BLaER1 treated with 17β-estradiol and CSF1 and Interleukin-3, amounts not matched to agents 10 nM and 100 nM (cell line): ENCODE measurements at regions not wholly inside any gene's neighbourhood (a gene's known extent, or its start where the extent isn't known, plus 50 kb on each side); places are given as distances from the start of the nearest gene placed in this dataset.
"Not testable (repeated sequence)": the region's sequence is repeated elsewhere in the genome, so short reads cannot be mapped to it uniquely, and the experiment has no call there.

Experiments
- H3K27ac ChIP-seq, 11 experiments: shearing (Covaris generic); formaldehyde crosslinking; 2 replicates each; pipeline ENCODE4 v1.8.1; 2022
- H3K27me3 ChIP-seq, 11 experiments: shearing (Covaris generic); formaldehyde crosslinking; 2 replicates each; pipeline ENCODE4 v1.8.1; 2022
- H3K36me3 ChIP-seq, 11 experiments: shearing (Covaris generic); formaldehyde crosslinking; 2 replicates each; pipeline ENCODE4 v1.8.1; 2022
- H3K4me1 ChIP-seq, 10 experiments: shearing (Covaris generic); formaldehyde crosslinking; 2 replicates each; pipeline ENCODE4 v1.8.1; 2022
- H3K4me2 ChIP-seq, 11 experiments: shearing (Covaris generic); formaldehyde crosslinking; 2 replicates each; pipeline ENCODE4 v1.8.1; 2022
- H3K4me3 ChIP-seq, 10 experiments: shearing (Covaris generic); formaldehyde crosslinking; 2 replicates each; pipeline ENCODE4 v1.8.1; 2022
- H3K9ac ChIP-seq, 11 experiments: shearing (Covaris generic); formaldehyde crosslinking; 2 replicates each; pipeline ENCODE4 v1.8.1; 2022
- H3K9me3 ChIP-seq, 11 experiments: shearing (Covaris generic); formaldehyde crosslinking; replicated peaks in 1 of 11; 2 replicates each; pipeline ENCODE4 v1.8.1; 2022
- H4K20me1 ChIP-seq, 11 experiments: shearing (Covaris generic); formaldehyde crosslinking; 2 replicates each; pipeline ENCODE4 v1.8.1; 2022
- Cebpa-rat ChIP-seq, 11 experiments: shearing (Covaris generic); IDR thresholded peaks; 2 replicates each; pipeline ENCODE4 v1.8.1; 2022

DNA sequence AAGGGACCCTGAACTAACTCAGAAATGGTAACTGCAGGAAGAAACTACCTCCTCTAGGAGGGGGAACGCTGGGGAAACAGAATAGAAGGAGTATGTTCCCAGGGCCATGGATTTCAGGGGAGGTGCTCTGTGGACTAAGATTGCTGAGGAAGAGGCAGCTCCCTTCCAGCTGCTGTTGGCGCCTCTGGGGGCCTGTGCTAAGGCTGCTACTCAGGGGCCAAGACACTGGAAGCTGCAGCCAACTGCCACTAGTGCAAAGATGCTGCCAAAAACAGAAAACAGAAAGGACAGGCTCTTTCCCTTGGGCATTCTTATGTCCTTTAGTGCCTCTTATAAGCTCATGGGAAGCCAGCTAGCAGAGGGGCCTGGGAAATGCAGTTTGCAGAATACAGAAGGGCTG is 58.0 kb upstream of the SGIP1 start:
- no peaks in the 10 kb centered on the region for H3K27me3 ChIP-seq
- H3K4me2 ChIP-seq: no peak overlapping the region
- H4K20me1 ChIP-seq: no peaks in the 10 kb centered on the region
- peaks cover 0 to 9% (median 0%) of the 10 kb centered on the region in 11 experiments; a peak in 1 of 22 replicates for H3K36me3 ChIP-seq
- no peak overlapping the region for H3K4me3 ChIP-seq
- peaks cover 0 to 13% (median 4%) of the 10 kb centered on the region in 11 experiments; a peak in 5 of 22 replicates for H3K9me3 ChIP-seq
- no peak overlapping the region for H3K27ac ChIP-seq
- TF ChIP-seq Cebpa-rat (IDR thresholded peaks at IDR 0.05): no peak
- no peak overlapping the region for H3K9ac ChIP-seq
- H3K4me1 ChIP-seq: no peaks in the 10 kb centered on the region

DNA sequence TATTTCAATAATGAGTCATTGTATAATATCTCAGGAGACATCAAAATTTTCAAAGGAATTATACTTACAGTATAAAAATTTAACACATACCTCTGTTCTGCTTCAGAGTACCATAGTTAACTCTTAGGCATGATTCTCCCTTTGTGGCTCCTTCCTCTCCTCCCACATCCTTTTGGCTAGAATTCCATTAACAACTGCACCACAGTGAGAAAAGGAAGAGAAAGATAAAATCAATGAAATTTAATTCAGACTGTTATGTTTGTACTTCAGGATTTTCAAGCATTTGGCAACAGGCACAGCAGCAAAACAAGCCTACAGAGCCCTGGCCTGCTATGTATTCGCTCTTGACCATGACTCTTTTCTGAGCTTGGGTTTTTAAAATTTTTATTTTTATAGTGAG is 57.2 kb upstream of the SGIP1 start:
- no peak overlapping the region for H3K27ac ChIP-seq

DNA sequence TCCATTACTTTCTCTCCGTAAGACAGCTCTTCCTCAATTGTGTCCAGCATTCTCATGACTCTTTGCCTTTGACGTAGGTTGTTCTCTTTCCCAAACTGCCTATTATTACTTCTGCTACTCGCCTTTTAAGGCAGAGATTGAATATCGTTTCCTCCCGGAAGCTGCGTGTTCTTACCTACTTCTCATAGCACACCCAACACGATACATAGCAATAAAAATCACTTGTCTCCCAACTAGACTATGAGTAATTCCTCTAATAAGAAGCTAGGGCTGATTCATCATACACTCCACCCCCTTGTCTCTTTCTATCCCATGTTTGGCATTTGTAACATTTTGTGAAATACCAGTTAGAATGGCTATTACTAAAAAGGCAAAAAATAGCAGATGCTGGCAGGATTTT is 55.8 kb upstream of the SGIP1 start:
- Histone ChIP-seq H4K20me1 (no peaks in the 10 kb centered on the region), H3K4me1 (no peaks in the 10 kb centered on the region), H3K36me3 (peaks cover 0 to 9% (median 0%) of the 10 kb centered on the region in 11 experiments; a peak in 1 of 22 replicates), H3K27me3 (no peaks in the 10 kb centered on the region), H3K9me3 (peaks cover 0 to 13% (median 4%) of the 10 kb centered on the region in 11 experiments; a peak in 5 of 22 replicates), H3K27ac (no peak overlapping the region), H3K9ac (no peak overlapping the region), H3K4me2 (no peak overlapping the region), H3K4me3 (no peak overlapping the region)
- TF ChIP-seq Cebpa-rat (IDR thresholded peaks at IDR 0.05): no peak

More for the DNA sequence above, 57.2 kb upstream of the SGIP1 start:
- Histone ChIP-seq H3K36me3 (peaks cover 0 to 9% (median 0%) of the 10 kb centered on the region in 11 experiments; a peak in 1 of 22 replicates), H4K20me1 (no peaks in the 10 kb centered on the region), H3K4me2 (no peak overlapping the region), H3K4me3 (no peak overlapping the region), H3K9ac (no peak overlapping the region), H3K4me1 (no peaks in the 10 kb centered on the region), H3K27me3 (no peaks in the 10 kb centered on the region), H3K9me3 (peaks cover 0 to 13% (median 4%) of the 10 kb centered on the region in 11 experiments; a peak in 5 of 22 replicates)
- TF ChIP-seq Cebpa-rat (IDR thresholded peaks at IDR 0.05): no peak

DNA sequence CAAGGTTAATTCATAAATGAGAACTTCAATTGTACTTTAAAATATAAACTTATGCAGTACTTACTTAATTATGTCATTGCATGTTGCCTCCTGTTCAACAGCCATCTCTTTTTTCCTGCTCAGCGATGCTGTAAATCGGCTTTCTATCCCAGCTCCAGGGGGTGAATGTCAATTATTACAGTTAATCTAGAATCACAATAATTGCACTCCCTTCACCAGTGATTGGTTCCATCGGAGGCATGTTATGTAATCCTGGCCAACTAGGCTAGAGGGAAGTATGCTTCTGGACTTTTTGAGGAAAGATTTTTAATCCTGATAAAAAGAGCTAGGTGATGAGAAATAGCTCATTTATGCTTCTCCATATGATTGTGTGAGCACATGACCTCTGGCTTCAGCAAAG is 53.8 kb upstream of the SGIP1 start:
- Histone ChIP-seq H3K9me3 (peaks cover 0 to 13% (median 4%) of the 10 kb centered on the region in 11 experiments; a peak in 5 of 22 replicates), H3K27ac (no peak overlapping the region), H4K20me1 (no peaks in the 10 kb centered on the region), H3K4me1 (no peaks in the 10 kb centered on the region), H3K9ac (no peak overlapping the region), H3K4me2 (no peak overlapping the region), H3K27me3 (no peaks in the 10 kb centered on the region), H3K36me3 (peaks cover 0 to 9% (median 0%) of the 10 kb centered on the region in 11 experiments; a peak in 1 of 22 replicates), H3K4me3 (no peak overlapping the region)
- TF ChIP-seq Cebpa-rat (IDR thresholded peaks at IDR 0.05): no peak

DNA sequence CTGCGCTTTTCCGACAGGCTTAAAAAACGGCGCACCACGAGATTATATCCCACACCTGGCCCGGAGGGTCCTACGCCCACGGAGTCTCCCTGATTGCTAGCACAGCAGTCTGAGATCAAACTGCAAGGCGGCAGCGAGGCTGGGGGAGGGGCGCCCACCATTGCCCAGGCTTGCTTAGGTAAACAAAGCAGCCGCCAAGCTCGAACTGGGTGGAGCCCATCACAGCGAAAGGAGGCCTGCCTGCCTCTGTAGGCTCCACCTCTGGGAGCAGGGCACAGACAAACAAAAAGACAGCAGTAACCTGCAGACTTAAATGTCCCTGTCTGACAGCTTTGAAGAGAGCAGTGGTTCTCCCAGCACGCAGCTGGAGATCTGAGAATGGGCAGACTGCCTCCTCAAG is 52.7 kb upstream of the SGIP1 start:
- H3K9ac ChIP-seq, H4K20me1 ChIP-seq, H3K27me3 ChIP-seq, H3K4me2 ChIP-seq, H3K9me3 ChIP-seq, H3K27ac ChIP-seq, H3K36me3 ChIP-seq, H3K4me1 ChIP-seq, H3K4me3 ChIP-seq: not testable (repeated sequence)
